RWPE1 (cell line): ENCODE measurements at regions not wholly inside any gene's neighbourhood (a gene's known extent, or its start where the extent isn't known, plus 50 kb on each side); places are given as distances from the start of the nearest gene placed in this dataset.

Experiments
- CTCF ChIA-PET: fragments of 350-600 bp; sonication (Branson Sonifier 250); formaldehyde crosslinking; extraction: SDS; loops from one replicate; lab custom pipeline; 2021; lab: Yijun Ruan, JAX
- POLR2A ChIA-PET: fragments of 400-600 bp; formaldehyde crosslinking; extraction: SDS; loops from one replicate; lab custom pipeline; 2020; ENCODE audit warnings: antibody characterized with exemption; ENCODE audit not compliant: low non-redundant PET; lab: Yijun Ruan, JAX
- DNase-seq: peaks from one replicate; pipeline ENCODE4 v3.0.0; 2012; ENCODE audit warnings: low spot score
- H3K27ac ChIP-seq: fragments of 450-650 bp; 2 replicates; pipeline ENCODE4 v1.5.1; 2017
- TF ChIP-seq, protein P1 (sequence below): fragments of 450-650 bp; conservative IDR thresholded peaks from 2 replicates; pipeline ENCODE4 v1.5.1; 2017; ENCODE audit warnings: low read depth, mild to moderate bottlenecking

DNA sequence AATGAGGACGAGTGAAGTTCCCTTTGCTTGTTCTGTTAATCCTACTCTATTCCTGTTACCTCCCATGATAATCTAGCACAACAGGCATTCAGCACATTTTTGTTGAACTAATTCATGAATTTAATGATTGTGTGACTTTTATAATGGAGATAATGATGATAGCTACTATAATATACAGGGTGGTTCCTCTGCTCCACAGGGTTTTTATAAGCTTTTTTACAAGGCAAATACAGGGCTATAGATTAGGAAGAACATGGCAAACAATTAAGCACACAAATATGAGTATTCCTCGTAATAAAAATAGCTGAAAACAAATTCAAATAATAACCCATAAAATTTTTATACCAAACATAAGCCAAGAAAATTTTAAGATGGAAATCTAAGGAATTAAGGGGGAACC lies 145.6 kb upstream of the TMTC1 start:
- no peak for DNase-seq
- H3K27ac ChIP-seq: no peak overlapping the region
- POLR2A ChIA-PET: no interaction called here
- CTCF ChIA-PET: no interaction called here
- TF ChIP-seq, protein P1, sequence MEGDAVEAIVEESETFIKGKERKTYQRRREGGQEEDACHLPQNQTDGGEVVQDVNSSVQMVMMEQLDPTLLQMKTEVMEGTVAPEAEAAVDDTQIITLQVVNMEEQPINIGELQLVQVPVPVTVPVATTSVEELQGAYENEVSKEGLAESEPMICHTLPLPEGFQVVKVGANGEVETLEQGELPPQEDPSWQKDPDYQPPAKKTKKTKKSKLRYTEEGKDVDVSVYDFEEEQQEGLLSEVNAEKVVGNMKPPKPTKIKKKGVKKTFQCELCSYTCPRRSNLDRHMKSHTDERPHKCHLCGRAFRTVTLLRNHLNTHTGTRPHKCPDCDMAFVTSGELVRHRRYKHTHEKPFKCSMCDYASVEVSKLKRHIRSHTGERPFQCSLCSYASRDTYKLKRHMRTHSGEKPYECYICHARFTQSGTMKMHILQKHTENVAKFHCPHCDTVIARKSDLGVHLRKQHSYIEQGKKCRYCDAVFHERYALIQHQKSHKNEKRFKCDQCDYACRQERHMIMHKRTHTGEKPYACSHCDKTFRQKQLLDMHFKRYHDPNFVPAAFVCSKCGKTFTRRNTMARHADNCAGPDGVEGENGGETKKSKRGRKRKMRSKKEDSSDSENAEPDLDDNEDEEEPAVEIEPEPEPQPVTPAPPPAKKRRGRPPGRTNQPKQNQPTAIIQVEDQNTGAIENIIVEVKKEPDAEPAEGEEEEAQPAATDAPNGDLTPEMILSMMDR: no peak

DNA sequence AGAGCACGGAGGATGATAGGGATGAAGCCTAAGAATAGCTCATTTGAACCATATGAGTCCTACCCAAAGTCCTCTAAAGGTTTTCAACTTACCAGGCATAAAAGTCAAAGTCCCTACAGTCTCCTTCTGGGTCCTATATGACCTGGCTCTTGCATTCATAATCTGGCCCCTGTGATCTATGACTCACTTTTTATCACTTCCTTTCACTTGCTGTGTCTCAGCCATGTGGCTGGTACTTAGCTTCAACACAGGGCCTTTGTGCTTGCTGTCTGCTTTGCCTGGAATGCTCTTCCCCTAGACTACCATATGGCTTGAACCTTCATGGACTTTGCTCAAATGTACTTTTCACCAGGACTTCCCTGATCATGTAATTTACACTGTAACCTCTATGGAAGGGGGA lies 137.6 kb upstream of the TMTC1 start:
- DNase-seq: peak; percentile 1
- H3K27ac ChIP-seq: no peak overlapping the region
- ChIA-PET POLR2A (no interaction called here), CTCF (no interaction called here)
- TF ChIP-seq, protein P1: no peak

DNA sequence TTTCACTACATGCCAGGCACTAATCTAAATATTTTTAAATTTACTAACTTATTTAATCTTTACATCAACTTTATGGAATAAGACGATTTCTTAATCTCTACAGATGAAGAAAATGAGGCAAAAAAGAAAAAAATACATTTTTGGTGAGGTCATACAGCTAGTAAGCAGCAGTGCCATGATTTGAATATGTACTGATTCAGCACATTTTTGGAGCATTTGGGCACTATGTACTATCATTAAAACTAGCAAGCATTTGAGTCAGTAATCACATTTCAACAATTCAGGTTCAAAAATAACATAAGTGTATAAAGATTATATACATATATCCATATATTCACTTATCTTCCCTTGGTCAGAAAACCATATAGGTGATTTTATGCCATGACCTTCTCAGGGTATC lies 124.4 kb upstream of the TMTC1 start:
- H3K27ac ChIP-seq: no peak overlapping the region
- DNase-seq: no peak
- TF ChIP-seq, protein P1: no peak
- POLR2A ChIA-PET: no interaction called here
- CTCF ChIA-PET: no interaction called here

DNA sequence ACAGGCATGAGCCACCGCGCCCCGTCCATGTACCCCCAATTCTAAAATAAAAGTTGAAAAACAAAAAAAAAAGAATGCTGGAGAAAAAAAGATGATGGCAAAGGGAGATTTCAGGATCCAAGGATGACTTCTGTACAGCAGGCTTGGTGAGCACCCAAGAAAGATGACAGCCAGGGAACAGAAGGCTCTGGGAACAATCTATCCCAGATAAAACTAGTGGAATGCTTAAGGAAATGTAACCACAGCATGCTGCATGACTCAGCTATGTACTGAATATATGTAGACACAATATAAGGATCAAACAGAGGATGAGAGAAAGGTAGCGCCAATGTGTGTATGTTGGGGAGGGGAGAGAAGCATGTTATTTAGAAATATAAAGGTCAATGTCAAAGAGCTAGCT lies 123.7 kb upstream of the TMTC1 start:
- POLR2A ChIA-PET: no interaction called here
- no peak for DNase-seq
- CTCF ChIA-PET: no interaction called here
- H3K27ac ChIP-seq: no peak overlapping the region
- TF ChIP-seq, protein P1: no peak

DNA sequence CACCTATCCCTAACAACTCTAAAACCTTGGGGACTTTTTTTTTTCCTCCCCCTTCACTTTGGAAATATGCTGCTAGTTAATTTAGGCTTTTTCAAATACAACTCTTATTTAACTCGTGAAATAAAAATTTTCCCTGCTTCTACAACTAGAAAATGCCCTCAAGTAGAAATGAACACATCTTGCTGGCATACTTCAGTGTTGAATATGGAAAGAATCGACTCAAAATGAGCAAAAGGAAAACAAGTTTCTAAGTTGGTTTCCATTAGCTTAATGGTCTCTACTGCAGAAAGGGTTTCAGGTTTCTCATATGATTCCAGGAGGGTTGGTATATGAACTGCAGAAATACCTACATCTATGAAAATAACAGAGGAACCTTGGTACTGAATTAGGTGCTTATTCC lies 118.3 kb upstream of the TMTC1 start:
- CTCF ChIA-PET: no interaction called here
- TF ChIP-seq, protein P1: no peak
- no peak for DNase-seq

DNA sequence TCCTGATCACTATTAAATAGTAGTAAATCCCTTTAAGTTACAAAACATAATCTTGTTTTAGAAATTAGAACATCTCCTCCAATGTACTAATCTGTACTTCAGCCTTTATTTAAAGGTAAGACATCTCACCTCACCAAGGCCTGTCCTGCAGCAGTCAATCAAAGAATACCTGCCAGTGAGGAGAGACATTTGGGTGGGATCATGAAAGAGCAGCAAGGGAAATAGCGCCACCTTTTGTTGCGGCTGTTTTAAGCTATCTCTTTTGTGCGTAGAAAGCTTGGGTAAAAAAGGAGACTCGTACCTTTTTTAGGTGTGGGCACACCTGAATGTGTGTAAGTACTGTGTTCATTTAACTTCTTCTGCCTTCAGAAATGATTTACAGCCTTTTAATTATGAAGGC lies 117.8 kb upstream of the TMTC1 start:
- no peak overlapping the region for H3K27ac ChIP-seq
- ChIA-PET CTCF (no interaction called here), POLR2A (no interaction called here)
- TF ChIP-seq, protein P1: 0 out of 2 replicates have a peak, but pooled peaks have one; percentile 7
- DNase-seq: no peak

More for the DNA sequence above, 118.3 kb upstream of the TMTC1 start:
- POLR2A ChIA-PET: no interaction called here
- no peak overlapping the region for H3K27ac ChIP-seq
